GM19043 (cell line): ENCODE measurements at regions not wholly inside any gene's neighbourhood (a gene's known extent, or its start where the extent isn't known, plus 50 kb on each side); places are given as distances from the start of the nearest gene placed in this dataset.
"Not testable (repeated sequence)": the region's sequence is repeated elsewhere in the genome, so short reads cannot be mapped to it uniquely, and the experiment has no call there.

ENCODE experiments used
- ATAC-seq: cut with Tn5 transposase; IDR thresholded peaks from one replicate; pipeline ENCODE4 v1.9.1; 2021; ENCODE audit warnings: low read depth; ENCODE audit not compliant: unreplicated experiment

GRCh38 chr1:229710746-229711145, 84.7 kb downstream of the URB2 start:
- no peak for ATAC-seq

GRCh38 chr1:229714306-229714705, 88.3 kb downstream of the URB2 start:
- ATAC-seq = no peak

- ATAC-seq = peak; percentile 68
Observed at GRCh38 chr1:229714964-229715603, 89.0 kb downstream of the URB2 start.

GRCh38 chr1:229716069-229716468, 90.0 kb downstream of the URB2 start:
- no peak for ATAC-seq

GRCh38 chr1:229716704-229717103, 90.7 kb downstream of the URB2 start:
- no peak for ATAC-seq

- ATAC-seq = no peak
Observed at GRCh38 chr1:229717786-229718576, 91.9 kb downstream of the URB2 start.

- ATAC-seq = no peak
Observed at GRCh38 chr1:229726061-229726460, 100.0 kb downstream of the URB2 start.

- no peak for ATAC-seq
Observed at GRCh38 chr1:229729916-229730315, 103.9 kb downstream of the URB2 start.

- no peak for ATAC-seq
Observed at GRCh38 chr1:229730573-229730972, 104.5 kb downstream of the URB2 start.

- no peak for ATAC-seq
Observed at GRCh38 chr1:229732061-229732460, 106.0 kb downstream of the URB2 start.

- ATAC-seq = no peak
Observed at GRCh38 chr1:229736376-229736775, 110.3 kb downstream of the URB2 start.

- ATAC-seq = not testable (repeated sequence)
Observed at GRCh38 chr1:229742614-229743013, 116.6 kb downstream of the URB2 start.

GRCh38 chr1:229749992-229750391, 123.9 kb downstream of the URB2 start:
- no peak for ATAC-seq

GRCh38 chr1:229751610-229752009, 125.6 kb downstream of the URB2 start:
- ATAC-seq = no peak

- no peak for ATAC-seq
Observed at GRCh38 chr1:229752679-229753078, 126.6 kb downstream of the URB2 start.

GRCh38 chr1:229753764-229754551, 127.9 kb downstream of the URB2 start:
- no peak for ATAC-seq

- ATAC-seq = no peak
Observed at GRCh38 chr1:229756666-229757065, 130.6 kb downstream of the URB2 start.

- ATAC-seq = no peak
Observed at GRCh38 chr1:229757226-229757625, 131.2 kb downstream of the URB2 start.

- no peak for ATAC-seq
Observed at GRCh38 chr1:229758101-229759036, 132.3 kb downstream of the URB2 start.

GRCh38 chr1:229759037-229759435, 133.0 kb downstream of the URB2 start:
- no peak for ATAC-seq
